ENCODE measurements at regions not wholly inside any gene's neighbourhood (a gene's known extent, or its start where the extent isn't known, plus 50 kb on each side); places are given as distances from the start of the nearest gene placed in this dataset.

- Mint-ChIP-seq H3K4me1 (ENCODE audit: insufficient read depth, unreplicated experiment) (peaks cover 13% of the 10 kb centered on the region), H3K27ac (ENCODE audit: low read depth, unreplicated experiment) (no peak overlapping the region), H3K4me3 (ENCODE audit: unreplicated experiment) (no peak overlapping the region), H3K36me3 (ENCODE audit: insufficient read depth, unreplicated experiment) (no peaks in the 10 kb centered on the region), H3K27me3 (ENCODE audit: insufficient read depth, unreplicated experiment) (no peaks in the 10 kb centered on the region), H3K9me3 (ENCODE audit: unreplicated experiment) (no peaks in the 10 kb centered on the region)
- intact Hi-C loops (cut with micrococcal nuclease): no loop called here
- ChIA-PET POLR2A (interaction anchor here (0.9 kb wide), 1 partner anchor 123 kb away, joined by 3 read pairs; no protein-coding TSS in a partner anchor), CTCF (interaction anchor here (0.6 kb wide), 1 partner anchor 135 kb away, joined by 3 read pairs; no protein-coding TSS in a partner anchor)
- TF ChIP-seq, protein P1, sequence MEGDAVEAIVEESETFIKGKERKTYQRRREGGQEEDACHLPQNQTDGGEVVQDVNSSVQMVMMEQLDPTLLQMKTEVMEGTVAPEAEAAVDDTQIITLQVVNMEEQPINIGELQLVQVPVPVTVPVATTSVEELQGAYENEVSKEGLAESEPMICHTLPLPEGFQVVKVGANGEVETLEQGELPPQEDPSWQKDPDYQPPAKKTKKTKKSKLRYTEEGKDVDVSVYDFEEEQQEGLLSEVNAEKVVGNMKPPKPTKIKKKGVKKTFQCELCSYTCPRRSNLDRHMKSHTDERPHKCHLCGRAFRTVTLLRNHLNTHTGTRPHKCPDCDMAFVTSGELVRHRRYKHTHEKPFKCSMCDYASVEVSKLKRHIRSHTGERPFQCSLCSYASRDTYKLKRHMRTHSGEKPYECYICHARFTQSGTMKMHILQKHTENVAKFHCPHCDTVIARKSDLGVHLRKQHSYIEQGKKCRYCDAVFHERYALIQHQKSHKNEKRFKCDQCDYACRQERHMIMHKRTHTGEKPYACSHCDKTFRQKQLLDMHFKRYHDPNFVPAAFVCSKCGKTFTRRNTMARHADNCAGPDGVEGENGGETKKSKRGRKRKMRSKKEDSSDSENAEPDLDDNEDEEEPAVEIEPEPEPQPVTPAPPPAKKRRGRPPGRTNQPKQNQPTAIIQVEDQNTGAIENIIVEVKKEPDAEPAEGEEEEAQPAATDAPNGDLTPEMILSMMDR (IDR thresholded peaks at IDR 0.05; ENCODE audit: unreplicated experiment): no peak
- no peak for DNase-seq (ENCODE audit: unreplicated experiment)
- no TSS peak for BruUV-seq (replicated peaks)
Measured at GRCh38 chr2:183991968-183992367, 606.4 kb upstream of the ZNF804A start.

GRCh38 chr2:183993052-183993451 lies 605.3 kb upstream of the ZNF804A start:
- no TSS peak for BruUV-seq (replicated peaks)
- TF ChIP-seq, protein P1 (IDR thresholded peaks at IDR 0.05; ENCODE audit: unreplicated experiment): no peak
- Mint-ChIP-seq H3K4me1 (ENCODE audit: insufficient read depth, unreplicated experiment) (peaks cover 13% of the 10 kb centered on the region), H3K9me3 (ENCODE audit: unreplicated experiment) (no peaks in the 10 kb centered on the region), H3K36me3 (ENCODE audit: insufficient read depth, unreplicated experiment) (no peaks in the 10 kb centered on the region), H3K4me3 (ENCODE audit: unreplicated experiment) (no peak overlapping the region), H3K27me3 (ENCODE audit: insufficient read depth, unreplicated experiment) (no peaks in the 10 kb centered on the region), H3K27ac (ENCODE audit: low read depth, unreplicated experiment) (no peak overlapping the region)
- CTCF ChIA-PET: no interaction called here
- DNase-seq (ENCODE audit: unreplicated experiment): no peak
- POLR2A ChIA-PET: interaction anchor here (0.9 kb wide), 1 partner anchor 124 kb away, joined by 3 read pairs; no protein-coding TSS in a partner anchor
- intact Hi-C loops (cut with micrococcal nuclease): no loop called here

GRCh38 chr2:183995632-183996031 lies 602.7 kb upstream of the ZNF804A start:
- BruUV-seq (replicated peaks): no TSS peak
- Mint-ChIP-seq H3K4me1 (ENCODE audit: insufficient read depth, unreplicated experiment) (peaks cover 13% of the 10 kb centered on the region), H3K4me3 (ENCODE audit: unreplicated experiment) (no peak overlapping the region), H3K9me3 (ENCODE audit: unreplicated experiment) (no peaks in the 10 kb centered on the region), H3K27ac (ENCODE audit: low read depth, unreplicated experiment) (no peak overlapping the region), H3K27me3 (ENCODE audit: insufficient read depth, unreplicated experiment) (no peaks in the 10 kb centered on the region), H3K36me3 (ENCODE audit: insufficient read depth, unreplicated experiment) (no peaks in the 10 kb centered on the region)
- ChIA-PET POLR2A (no interaction called here), CTCF (interaction anchor here (0.5 kb wide), 1 partner anchor 1164 kb away, joined by 6 read pairs; no protein-coding TSS in a partner anchor)
- DNase-seq (ENCODE audit: unreplicated experiment): no peak
- intact Hi-C loops (cut with micrococcal nuclease): no loop called here
- TF ChIP-seq, protein P1 (IDR thresholded peaks at IDR 0.05; ENCODE audit: unreplicated experiment): no peak

DNA sequence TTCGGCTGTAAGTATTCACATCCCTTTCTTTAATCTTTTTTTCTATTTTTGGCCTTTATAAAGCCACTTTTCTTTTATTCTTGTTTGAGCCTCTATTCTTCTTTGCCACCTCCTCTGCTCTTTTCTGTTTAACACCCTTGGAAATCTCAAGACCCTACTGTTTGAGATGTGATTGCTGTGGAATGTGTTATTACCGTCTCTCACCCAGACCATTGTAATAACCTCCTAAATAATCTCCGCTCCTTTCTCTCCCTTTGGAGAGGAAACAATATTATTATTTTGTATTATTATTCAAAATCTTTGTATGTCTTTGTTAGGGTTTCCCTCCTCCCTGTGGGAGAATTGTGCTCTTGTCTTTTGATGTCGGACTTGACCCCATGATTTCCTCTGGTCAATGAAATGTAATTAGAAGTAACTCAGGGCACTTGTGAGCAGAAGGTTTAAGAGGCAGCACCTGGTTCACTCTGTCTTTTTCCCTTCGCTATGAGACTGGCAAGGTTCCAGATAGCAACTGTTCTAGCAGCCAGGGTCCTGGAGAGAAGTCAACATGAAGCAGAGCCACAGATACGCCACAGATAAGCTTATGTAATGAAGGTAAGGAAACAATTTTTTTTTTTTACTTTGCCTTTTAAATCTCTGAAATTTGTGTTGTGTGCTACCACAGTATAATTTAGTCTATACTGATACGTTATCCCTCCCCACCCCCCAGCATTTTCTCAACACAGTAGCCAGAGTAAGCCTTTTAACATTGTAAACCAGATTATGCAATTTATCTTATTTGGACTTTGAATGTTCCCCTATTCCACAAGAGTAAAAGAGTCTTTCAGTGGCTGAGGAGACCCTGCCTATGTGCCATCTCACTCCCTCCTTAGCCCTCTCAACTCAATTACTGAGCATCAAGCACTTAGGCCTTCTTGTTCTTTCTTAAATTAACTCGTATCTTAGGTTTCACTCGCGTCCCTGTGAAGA lies 601.2 kb upstream of the ZNF804A start:
- peaks cover 11% of the 10 kb centered on the region for H3K4me1 Mint-ChIP-seq (ENCODE audit: insufficient read depth, unreplicated experiment)
- intact Hi-C loops (cut with micrococcal nuclease): no loop called here
- H3K27me3 Mint-ChIP-seq (ENCODE audit: insufficient read depth, unreplicated experiment): no peaks in the 10 kb centered on the region
- BruUV-seq (replicated peaks): no TSS peak
- no peak for DNase-seq (ENCODE audit: unreplicated experiment)
- ChIA-PET POLR2A (interaction anchor here (0.6 kb wide), 1 partner anchor 458 kb away, joined by 3 read pairs; no protein-coding TSS in a partner anchor), CTCF (no interaction called here)
- no peak overlapping the region for H3K4me3 Mint-ChIP-seq (ENCODE audit: unreplicated experiment)
- no peak overlapping the region for H3K27ac Mint-ChIP-seq (ENCODE audit: low read depth, unreplicated experiment)
- H3K9me3 Mint-ChIP-seq (ENCODE audit: unreplicated experiment): no peaks in the 10 kb centered on the region
- TF ChIP-seq, protein P1 (IDR thresholded peaks at IDR 0.05; ENCODE audit: unreplicated experiment): no peak
- H3K36me3 Mint-ChIP-seq (ENCODE audit: insufficient read depth, unreplicated experiment): no peaks in the 10 kb centered on the region

Data from MCF 10A (cell line).